HepG2 (cell line): ENCODE measurements at regions not wholly inside any gene's neighbourhood (a gene's known extent, or its start where the extent isn't known, plus 50 kb on each side); places are given as distances from the start of the nearest gene placed in this dataset.

Source experiments
- ATAC-seq: fragments of 200-7000 bp; cut with Tn5 transposase; 3 replicates; pipeline ENCODE4 v1.9.1; 2020; ENCODE audit warnings: mild to moderate bottlenecking, moderate library complexity
- BruUV-seq: library from RNA; stranded (reverse); fragments of 400-500 nt; replicated peaks from 2 replicates; lab custom pipeline; 2021; lab: Mats Ljungman, UMichigan
- CTCF ChIA-PET: fragments of 300-600 bp; formaldehyde crosslinking; extraction: SDS; loops from one replicate; lab custom pipeline; 2021; ENCODE audit warnings: low total read pairs, inconsistent platforms, low intra/inter-chr PET ratio; lab: Yijun Ruan, JAX
- POLR2A ChIA-PET: fragments of 350-600 bp; sonication (Branson Sonifier 250); formaldehyde crosslinking; loops from one replicate; lab custom pipeline; 2020; ENCODE audit warnings: antibody characterized with exemption, inconsistent platforms; lab: Yijun Ruan, JAX
- DNase-seq: peaks from one replicate; pipeline ENCODE4 v3.0.0-alpha.2; 2015; ENCODE audit warnings: low spot score
- FAIRE-seq: peaks from 3 replicates; lab custom pipeline; 2011; peaks lifted over from hg19 to GRCh38; lab: Jason Lieb, UNC
- H2AFZ ChIP-seq: one replicate; pipeline ENCODE4 v1.6.1; 2011; ENCODE audit warnings: low read length, inconsistent platforms
- H3K27ac ChIP-seq: fragments of 300-600 bp; 3 replicates; pipeline ENCODE4 v1.8.0; 2011; ENCODE audit warnings: mixed run types, mild to moderate bottlenecking, mixed read lengths, low read length, inconsistent platforms; ENCODE audit not compliant: insufficient read depth; ENCODE audit errors: extremely low read length
- H3K27me3 ChIP-seq, 2 experiments: fragments of 200-600 bp in 1 of 2; 2 replicates in 1 of 2; 3 replicates in 1 of 2; pipeline versions ENCODE4 v1.6.0 to v1.8.0; 2011; ENCODE audit warnings: low read length in 2 of 2, mild to moderate bottlenecking in 2 of 2, moderate library complexity in 2 of 2, inconsistent platforms in 1 of 2; ENCODE audit not compliant: insufficient read depth in 2 of 2, control insufficient read depth in 1 of 2
- H3K36me3 ChIP-seq, 2 experiments: fragments of 200-600 bp in 1 of 2; replicated peaks in 1 of 2; 2 replicates in 1 of 2; 3 replicates in 1 of 2; pipeline versions ENCODE4 v1.5.1 to v1.8.0; 2011; ENCODE audit warnings: low read length in 2 of 2, inconsistent platforms in 1 of 2; ENCODE audit not compliant: insufficient read depth in 2 of 2, control insufficient read depth in 1 of 2
- H3K4me1 ChIP-seq: 2 replicates; pipeline ENCODE4 v1.5.1; 2012; ENCODE audit warnings: low read length, inconsistent platforms; ENCODE audit not compliant: insufficient read depth
- H3K4me2 ChIP-seq: 2 replicates; pipeline ENCODE4 v1.6.0; 2011; ENCODE audit warnings: low read depth, low read length, inconsistent platforms
- H3K4me3 ChIP-seq, 3 experiments: fragments of 200-600 bp in 1 of 3; sonication (generic), shearing (Covaris generic) in 1 of 3; replicated peaks in 1 of 3; 2 replicates each; pipeline ENCODE4 v1.5.1; 2011 to 2016; ENCODE audit warnings: low read length in 3 of 3, inconsistent platforms in 2 of 3, low read depth in 2 of 3, mild to moderate bottlenecking in 2 of 3, control low read depth in 1 of 3, mixed read lengths in 1 of 3; ENCODE audit not compliant: insufficient read depth in 1 of 3
- H3K79me2 ChIP-seq: one replicate; pipeline ENCODE4 v1.6.1; 2011; ENCODE audit warnings: low read length, inconsistent platforms; ENCODE audit not compliant: insufficient read depth
- H3K9ac ChIP-seq: 2 replicates; pipeline ENCODE4 v1.6.0; 2011; ENCODE audit warnings: mild to moderate bottlenecking, low read depth, low read length, inconsistent platforms; ENCODE audit not compliant: insufficient read depth
- H3K9me3 ChIP-seq: 2 replicates; pipeline ENCODE4 v1.5.1; 2012; ENCODE audit warnings: mild to moderate bottlenecking, low read length
- H4K20me1 ChIP-seq: 2 replicates; pipeline ENCODE4 v1.6.0; 2011; ENCODE audit warnings: inconsistent platforms, mild to moderate bottlenecking, low read length, moderate library complexity; ENCODE audit not compliant: insufficient read depth
- EED ChIP-seq: sonication (generic); formaldehyde crosslinking; IDR thresholded peaks from 2 replicates; pipeline ENCODE4 v1.5.0; 2020; ENCODE audit warnings: mild to moderate bottlenecking, missing genetic modification reagents
- FOXC1 ChIP-seq: sonication (generic); formaldehyde crosslinking; IDR thresholded peaks from 2 replicates; pipeline ENCODE4 v1.8.0; 2022; ENCODE audit warnings: mild to moderate bottlenecking, missing genetic modification reagents, borderline replicate concordance
- NR1H2 ChIP-seq: sonication (generic); formaldehyde crosslinking; IDR thresholded peaks from 2 replicates; pipeline ENCODE4 v1.8.1; 2022; ENCODE audit warnings: low read depth, missing genetic modification reagents, borderline replicate concordance
- RXRA ChIP-seq: sonication (generic); formaldehyde crosslinking; IDR thresholded peaks from 2 replicates; pipeline ENCODE4 v1.5.1; 2020; ENCODE audit warnings: missing genetic modification reagents
- SMYD3 ChIP-seq: sonication (generic); formaldehyde crosslinking; IDR thresholded peaks from 2 replicates; pipeline ENCODE4 v1.8.1; 2023; ENCODE audit warnings: mild to moderate bottlenecking, missing genetic modification reagents
- SRSF4 ChIP-seq: fragments of 200-400 bp; formaldehyde crosslinking; IDR thresholded peaks from one replicate; pipeline ENCODE4 v1.6.1; 2018; ENCODE audit warnings: mild to moderate bottlenecking, low read depth, low read length, moderate library complexity; ENCODE audit not compliant: poor library complexity, severe bottlenecking
- ZNF232 ChIP-seq: sonication (generic); formaldehyde crosslinking; IDR thresholded peaks from 2 replicates; pipeline ENCODE4 v1.4.0; 2020; ENCODE audit warnings: missing genetic modification reagents, borderline replicate concordance
- ZNF768 ChIP-seq: sonication (generic); formaldehyde crosslinking; IDR thresholded peaks from 2 replicates; pipeline ENCODE4 v1.4.0; 2020; ENCODE audit warnings: missing genetic modification reagents
- ZNF850 ChIP-seq: sonication (generic); formaldehyde crosslinking; conservative IDR thresholded peaks from 2 replicates; pipeline ENCODE4 v1.9.0; 2021; ENCODE audit warnings: mild to moderate bottlenecking, missing genetic modification reagents
- WGBS: methylation state at CpG from one replicate; pipeline ENCODE4 v1.1.6; 2017; ENCODE audit warnings: low lambda C conversion rate; 5-methylcytosine and 5-hydroxymethylcytosine counted together
- in situ Hi-C: cut with HindIII; loops from 2 replicates; pipeline ENCODE4 v1.10.0; 2017; ENCODE audit warnings: low pct_unique_long_range_greater_than_20kb; ENCODE audit not compliant: extremely low pct_ligation_motif_present
- intact Hi-C: fragments of 100-400 bp; cut with micrococcal nuclease; formaldehyde crosslinking; loops from one replicate; pipeline ENCODE4 v1.10.0; 2022; ENCODE audit not compliant: unreplicated experiment
- TF ChIP-seq, protein P1 (sequence below): sonication (generic); formaldehyde crosslinking; IDR thresholded peaks from 2 replicates; pipeline ENCODE4 v1.5.0; 2020; ENCODE audit warnings: mild to moderate bottlenecking, missing genetic modification reagents, borderline replicate concordance
- TF ChIP-seq, protein P2 (sequence below): sonication (generic); formaldehyde crosslinking; IDR thresholded peaks from 2 replicates; pipeline ENCODE4 v1.5.1; 2020; ENCODE audit warnings: mild to moderate bottlenecking, missing genetic modification reagents, moderate library complexity
- TF ChIP-seq, protein P3 (sequence below), 2 experiments: sonication (generic) in 1 of 2; formaldehyde crosslinking in 1 of 2; IDR thresholded peaks; 2 replicates each; pipeline versions ENCODE4 v1.4.0 to v1.6.1; 2016 to 2020; ENCODE audit warnings: borderline replicate concordance in 1 of 2, low read depth in 1 of 2, mild to moderate bottlenecking in 1 of 2, missing genetic modification reagents in 1 of 2

DNA sequence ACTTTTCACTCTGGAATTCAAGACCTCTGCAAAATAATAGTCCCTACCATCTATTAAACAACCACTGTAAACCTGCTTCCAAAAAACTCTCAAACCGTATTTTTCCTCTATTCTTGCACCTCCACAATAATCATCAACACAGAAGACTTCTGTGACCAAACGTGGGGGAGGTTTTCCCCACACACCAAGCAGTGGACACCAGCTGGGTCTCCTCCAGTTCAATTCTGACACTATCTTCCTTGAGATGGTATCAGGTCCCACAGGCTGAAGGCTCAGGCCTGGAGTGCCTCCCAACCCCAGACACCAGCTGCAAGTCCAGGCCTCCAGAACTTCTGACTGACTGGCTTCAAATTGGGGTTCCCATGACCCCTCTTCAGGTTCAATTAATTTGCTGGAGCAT lies 89.6 kb upstream of the RAP2B start:
- no peaks in the 10 kb centered on the region for H3K36me3 ChIP-seq
- no peaks in the 10 kb centered on the region for H3K4me1 ChIP-seq
- H3K27ac ChIP-seq, result no peak overlapping the region
- no peak overlapping the region for H3K9ac ChIP-seq
- H2AFZ ChIP-seq, result no peak overlapping the region
- intact Hi-C loops (no loop called here), in situ Hi-C loops (no loop called here)
- no peaks in the 10 kb centered on the region for H3K9me3 ChIP-seq
- H3K79me2 ChIP-seq, result no peaks in the 10 kb centered on the region
- TF ChIP-seq ZNF850 (CRISPR knock-in tag) (no peak), EED (CRISPR knock-in tag) (no peak), ZNF232 (CRISPR knock-in tag) (no peak), FOXC1 (no peak), SMYD3 (CRISPR knock-in tag) (no peak), RXRA (CRISPR knock-in tag) (no peak)
- TF ChIP-seq, protein P1, sequence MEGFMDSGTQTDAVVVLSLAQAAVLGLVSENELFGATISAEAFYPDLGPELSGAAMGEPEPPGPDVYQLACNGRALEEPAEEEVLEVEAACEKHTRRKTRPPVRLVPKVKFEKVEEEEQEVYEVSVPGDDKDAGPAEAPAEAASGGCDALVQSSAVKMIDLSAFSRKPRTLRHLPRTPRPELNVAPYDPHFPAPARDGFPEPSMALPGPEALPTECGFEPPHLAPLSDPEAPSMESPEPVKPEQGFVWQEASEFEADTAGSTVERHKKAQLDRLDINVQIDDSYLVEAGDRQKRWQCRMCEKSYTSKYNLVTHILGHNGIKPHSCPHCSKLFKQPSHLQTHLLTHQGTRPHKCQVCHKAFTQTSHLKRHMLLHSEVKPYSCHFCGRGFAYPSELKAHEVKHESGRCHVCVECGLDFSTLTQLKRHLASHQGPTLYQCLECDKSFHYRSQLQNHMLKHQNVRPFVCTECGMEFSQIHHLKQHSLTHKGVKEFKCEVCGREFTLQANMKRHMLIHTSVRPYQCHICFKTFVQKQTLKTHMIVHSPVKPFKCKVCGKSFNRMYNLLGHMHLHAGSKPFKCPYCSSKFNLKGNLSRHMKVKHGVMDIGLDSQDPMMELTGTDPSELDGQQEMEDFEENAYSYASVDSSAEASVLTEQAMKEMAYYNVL (CRISPR knock-in tag), result no peak
- BruUV-seq, result no TSS peak
- H3K4me2 ChIP-seq, result no peak overlapping the region
- 0% methylated on average over 2 of the region's 2 CpGs for WGBS
- H4K20me1 ChIP-seq, result no peaks in the 10 kb centered on the region
- H3K4me3 ChIP-seq, result no peak overlapping the region
- FAIRE-seq (no peak), ATAC-seq (no peak), DNase-seq (no peak)
- ChIA-PET CTCF (no interaction called here), POLR2A (no interaction called here)
- H3K27me3 ChIP-seq, result no peaks in the 10 kb centered on the region

DNA sequence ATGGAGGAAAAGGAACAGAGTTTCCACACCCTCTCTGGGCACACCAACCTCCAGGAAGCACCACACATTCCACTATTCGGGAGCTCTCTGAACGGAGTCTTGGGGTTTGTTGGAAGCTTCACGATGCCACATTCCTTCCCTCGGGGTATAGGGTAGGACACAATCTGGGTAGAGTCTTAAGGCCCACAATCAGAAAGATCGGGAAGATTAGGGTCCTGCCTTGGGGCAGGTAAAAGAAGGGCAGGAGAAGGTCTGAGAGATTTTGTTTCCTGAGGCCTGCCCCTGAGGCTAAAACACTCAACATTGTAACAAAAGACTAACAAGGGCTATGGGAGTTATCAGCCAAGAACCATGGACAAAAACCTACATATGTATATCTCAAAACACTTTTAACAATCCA lies 89.2 kb upstream of the RAP2B start:
- Histone ChIP-seq H4K20me1 (no peaks in the 10 kb centered on the region), H3K9ac (no peak overlapping the region), H3K9me3 (no peaks in the 10 kb centered on the region), H3K4me3 (no peak overlapping the region), H3K36me3 (no peaks in the 10 kb centered on the region), H2AFZ (no peak overlapping the region), H3K27me3 (no peaks in the 10 kb centered on the region), H3K4me1 (no peaks in the 10 kb centered on the region), H3K79me2 (no peaks in the 10 kb centered on the region), H3K27ac (no peak overlapping the region), H3K4me2 (no peak overlapping the region)
- DNase-seq (no peak), FAIRE-seq (no peak), ATAC-seq (no peak)
- POLR2A ChIA-PET, result no interaction called here
- intact Hi-C loops (no loop called here), in situ Hi-C loops (no loop called here)
- CTCF ChIA-PET, result no interaction called here
- no TSS peak for BruUV-seq
- 18% methylated on average over 5 of the region's 5 CpGs for WGBS
- TF ChIP-seq, protein P2, sequence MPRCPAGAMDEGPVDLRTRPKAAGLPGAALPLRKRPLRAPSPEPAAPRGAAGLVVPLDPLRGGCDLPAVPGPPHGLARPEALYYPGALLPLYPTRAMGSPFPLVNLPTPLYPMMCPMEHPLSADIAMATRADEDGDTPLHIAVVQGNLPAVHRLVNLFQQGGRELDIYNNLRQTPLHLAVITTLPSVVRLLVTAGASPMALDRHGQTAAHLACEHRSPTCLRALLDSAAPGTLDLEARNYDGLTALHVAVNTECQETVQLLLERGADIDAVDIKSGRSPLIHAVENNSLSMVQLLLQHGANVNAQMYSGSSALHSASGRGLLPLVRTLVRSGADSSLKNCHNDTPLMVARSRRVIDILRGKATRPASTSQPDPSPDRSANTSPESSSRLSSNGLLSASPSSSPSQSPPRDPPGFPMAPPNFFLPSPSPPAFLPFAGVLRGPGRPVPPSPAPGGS, result no peak
- TF ChIP-seq NR1H2 (CRISPR knock-in tag) (no peak), SRSF4 (no peak), ZNF768 (no peak)
- TF ChIP-seq, protein P3, sequence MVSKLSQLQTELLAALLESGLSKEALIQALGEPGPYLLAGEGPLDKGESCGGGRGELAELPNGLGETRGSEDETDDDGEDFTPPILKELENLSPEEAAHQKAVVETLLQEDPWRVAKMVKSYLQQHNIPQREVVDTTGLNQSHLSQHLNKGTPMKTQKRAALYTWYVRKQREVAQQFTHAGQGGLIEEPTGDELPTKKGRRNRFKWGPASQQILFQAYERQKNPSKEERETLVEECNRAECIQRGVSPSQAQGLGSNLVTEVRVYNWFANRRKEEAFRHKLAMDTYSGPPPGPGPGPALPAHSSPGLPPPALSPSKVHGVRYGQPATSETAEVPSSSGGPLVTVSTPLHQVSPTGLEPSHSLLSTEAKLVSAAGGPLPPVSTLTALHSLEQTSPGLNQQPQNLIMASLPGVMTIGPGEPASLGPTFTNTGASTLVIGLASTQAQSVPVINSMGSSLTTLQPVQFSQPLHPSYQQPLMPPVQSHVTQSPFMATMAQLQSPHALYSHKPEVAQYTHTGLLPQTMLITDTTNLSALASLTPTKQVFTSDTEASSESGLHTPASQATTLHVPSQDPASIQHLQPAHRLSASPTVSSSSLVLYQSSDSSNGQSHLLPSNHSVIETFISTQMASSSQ (IDR thresholded peaks at IDR 0.05; ENCODE audit: low read depth), result no peak
- TF ChIP-seq, protein P3 (CRISPR knock-in tag; IDR thresholded peaks at IDR 0.05; ENCODE audit: borderline replicate concordance), result no peak
